Jurkat, Clone E6-1 (cell line): ENCODE measurements at regions not wholly inside any gene's neighbourhood (a gene's known extent, or its start where the extent isn't known, plus 50 kb on each side); places are given as distances from the start of the nearest gene placed in this dataset.

Experiments
- DNase-seq: peaks from one replicate; pipeline ENCODE4 v3.0.0-alpha.2; 2011; ENCODE audit warnings: low read depth, low spot score
- H3K4me3 ChIP-seq: 2 replicates; pipeline ENCODE4 v1.5.1; 2011; ENCODE audit warnings: mild to moderate bottlenecking, low read length, control low read depth, moderate library complexity

- no peak for DNase-seq
- H3K4me3 ChIP-seq, result no peak overlapping the region
These were observed 138.4 kb upstream of the CCDC68 start for GRCh38 chr18:55097456-55098170.

DNA sequence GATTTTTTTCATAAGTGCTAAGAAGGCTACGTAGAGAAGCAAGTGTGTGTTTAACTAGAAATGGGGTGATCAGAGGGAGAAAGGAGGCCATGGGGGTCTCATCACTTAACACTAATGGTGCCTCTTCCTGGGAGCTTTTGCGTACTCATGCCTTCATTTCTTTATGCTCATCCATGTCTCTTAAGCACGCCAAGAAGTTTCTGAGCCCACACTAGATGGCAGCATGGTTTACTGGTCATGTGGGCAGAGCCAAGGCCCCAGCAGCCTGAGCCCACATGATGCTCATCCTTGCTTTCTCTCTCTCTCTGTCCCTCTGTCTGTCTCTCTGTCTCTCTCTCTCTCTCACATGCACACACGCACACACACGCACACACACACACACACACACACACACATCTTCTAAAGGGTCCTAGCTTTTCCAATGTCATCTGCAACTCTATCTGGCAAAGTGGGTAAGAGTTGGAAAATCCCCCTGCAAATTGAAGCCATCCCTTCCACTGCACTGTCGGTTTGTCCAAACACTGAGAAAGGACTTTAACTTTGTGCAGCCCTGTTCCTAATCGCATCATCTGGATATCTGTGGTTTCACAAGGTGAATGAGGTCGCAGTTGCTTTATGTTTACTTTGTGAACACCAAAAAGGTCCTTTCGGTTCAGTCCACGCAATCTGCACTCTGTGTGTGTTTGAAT lies 137.1 kb upstream of the CCDC68 start:
- DNase-seq, result peak; percentile 7
- H3K4me3 ChIP-seq, result no peak overlapping the region

DNA sequence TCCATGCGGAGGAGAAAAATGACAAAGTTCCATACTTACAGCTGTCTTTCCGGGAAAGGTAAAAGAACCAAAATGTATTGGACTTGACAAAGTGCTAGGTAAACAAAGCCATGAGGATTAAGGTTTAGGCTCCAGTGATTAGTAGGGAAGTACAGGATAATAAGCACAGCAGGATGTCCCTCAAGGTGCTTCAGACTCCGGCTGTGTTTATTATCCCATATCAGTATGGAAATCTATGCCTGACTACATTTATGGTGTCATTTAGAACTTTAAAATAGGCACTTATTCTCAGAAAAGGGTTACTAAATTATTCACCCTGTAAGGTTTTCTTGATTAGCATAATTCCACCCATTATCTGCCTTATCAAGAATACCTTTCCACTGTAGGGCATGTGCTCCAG lies 136.3 kb upstream of the CCDC68 start:
- no peak for DNase-seq
- no peak overlapping the region for H3K4me3 ChIP-seq

GRCh38 chr18:55093808-55094207 lies 134.5 kb upstream of the CCDC68 start:
- DNase-seq, result no peak
- no peak overlapping the region for H3K4me3 ChIP-seq

- no peak for DNase-seq
- no peak overlapping the region for H3K4me3 ChIP-seq
These were observed 134.0 kb upstream of the CCDC68 start for GRCh38 chr18:55093295-55093694.

DNA sequence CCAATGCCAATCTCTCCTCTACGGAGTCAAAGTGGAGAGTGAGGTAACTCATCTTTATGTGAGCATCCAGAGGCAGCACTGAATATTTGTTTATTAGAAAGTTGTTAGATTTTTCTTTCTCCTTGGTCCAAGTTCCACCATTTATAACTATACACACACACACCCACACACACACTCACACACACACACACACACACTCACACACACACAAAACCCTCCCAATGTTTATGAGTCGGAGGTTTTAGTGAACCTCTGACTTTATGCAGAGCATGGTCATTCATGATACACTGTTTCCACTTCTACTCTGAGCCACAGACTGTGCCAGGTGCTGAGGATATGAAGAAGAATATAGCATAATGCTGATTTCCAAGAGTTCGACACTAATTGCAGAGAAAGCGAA lies 132.9 kb upstream of the CCDC68 start:
- DNase-seq, result no peak
- H3K4me3 ChIP-seq, result no peak overlapping the region

DNA sequence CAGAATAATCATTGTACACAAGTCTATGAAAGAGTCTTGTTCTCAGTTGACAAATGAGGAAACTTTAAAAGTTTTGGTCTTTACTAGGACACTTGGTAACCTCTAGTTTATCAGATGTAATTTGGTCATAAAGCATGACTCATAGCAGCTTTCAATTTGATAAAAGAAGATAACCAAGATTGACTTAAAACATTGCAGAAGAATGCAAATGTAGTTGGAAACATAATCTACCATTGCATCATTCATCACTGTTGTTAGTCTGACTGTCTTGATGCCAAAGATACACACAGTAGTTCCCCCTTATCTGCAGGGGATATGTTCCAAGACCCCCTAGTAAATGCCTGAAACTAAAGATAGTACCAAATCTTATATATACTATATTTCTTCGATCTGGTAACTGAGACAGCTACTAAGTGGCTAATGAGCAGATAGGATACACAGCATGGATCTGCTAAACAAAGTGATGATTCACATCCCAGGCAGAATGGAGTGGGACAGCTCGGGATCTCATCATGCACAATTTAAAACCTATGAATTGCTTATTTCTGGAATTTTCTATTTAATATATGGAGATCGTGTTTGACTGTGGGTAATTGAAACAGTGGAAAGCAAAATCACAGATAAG lies 131.4 kb upstream of the CCDC68 start:
- no peak for DNase-seq
- no peak overlapping the region for H3K4me3 ChIP-seq

DNA sequence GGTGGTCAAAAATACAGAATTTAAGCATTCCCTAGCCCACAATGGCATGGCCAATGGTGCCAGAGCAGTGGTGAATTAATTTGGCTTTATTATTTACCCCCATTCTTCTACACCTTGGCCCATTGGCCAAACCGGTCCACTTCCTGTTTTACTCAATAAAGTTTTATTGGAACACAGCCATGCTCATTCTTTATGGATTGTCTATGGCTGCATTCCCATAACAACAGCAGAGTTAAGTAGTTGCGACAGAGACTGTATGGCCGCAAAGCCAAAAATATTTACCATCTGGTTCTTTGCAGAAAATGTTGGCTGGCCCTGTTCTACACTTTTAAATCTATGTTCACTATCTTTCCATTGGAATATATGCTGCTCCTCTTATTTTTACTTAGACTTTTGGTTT lies 130.3 kb upstream of the CCDC68 start:
- no peak overlapping the region for H3K4me3 ChIP-seq
- no peak for DNase-seq

- H3K4me3 ChIP-seq, result no peak overlapping the region
- no peak for DNase-seq
These were observed 129.3 kb upstream of the CCDC68 start for GRCh38 chr18:55088561-55088960.

GRCh38 chr18:55088000-55088401 lies 128.7 kb upstream of the CCDC68 start:
- no peak for DNase-seq
- H3K4me3 ChIP-seq, result no peak overlapping the region

GRCh38 chr18:55086906-55087305 lies 127.6 kb upstream of the CCDC68 start:
- no peak for DNase-seq
- H3K4me3 ChIP-seq, result no peak overlapping the region

DNA sequence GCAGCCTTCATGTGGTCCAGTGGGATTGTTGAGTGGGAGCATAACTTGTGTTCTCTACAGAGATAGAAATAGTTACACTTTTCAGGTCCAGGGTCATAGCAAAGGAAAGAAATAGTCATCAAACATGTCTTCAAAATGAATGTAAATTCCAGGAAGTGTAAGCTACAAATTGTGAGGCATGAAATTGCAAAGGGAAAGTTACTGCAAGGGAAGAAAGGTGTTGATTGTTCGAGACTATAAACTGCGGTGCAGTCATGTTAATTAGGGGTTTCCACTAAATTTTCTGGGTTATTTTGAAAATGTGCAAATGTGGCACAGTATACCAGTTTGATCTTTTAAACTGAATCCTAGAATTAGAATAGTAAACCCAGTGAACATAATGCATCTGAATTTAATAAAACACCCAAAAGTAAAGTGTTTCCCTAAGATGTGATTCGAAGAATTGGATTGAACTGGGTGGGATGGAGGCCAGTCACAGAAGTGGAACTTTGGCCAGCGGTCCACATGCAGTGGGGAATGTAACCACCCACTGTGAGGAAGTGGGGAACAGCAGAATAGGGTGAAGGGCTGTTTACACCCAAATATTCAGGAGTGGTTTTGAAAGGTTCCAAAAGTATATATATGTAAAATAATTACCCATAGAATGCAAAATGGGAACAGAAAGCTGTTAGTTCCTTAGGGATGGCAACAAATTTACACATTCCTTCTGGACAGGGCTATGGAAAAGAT lies 126.5 kb upstream of the CCDC68 start:
- no peak for DNase-seq
- H3K4me3 ChIP-seq, result no peak overlapping the region

DNA sequence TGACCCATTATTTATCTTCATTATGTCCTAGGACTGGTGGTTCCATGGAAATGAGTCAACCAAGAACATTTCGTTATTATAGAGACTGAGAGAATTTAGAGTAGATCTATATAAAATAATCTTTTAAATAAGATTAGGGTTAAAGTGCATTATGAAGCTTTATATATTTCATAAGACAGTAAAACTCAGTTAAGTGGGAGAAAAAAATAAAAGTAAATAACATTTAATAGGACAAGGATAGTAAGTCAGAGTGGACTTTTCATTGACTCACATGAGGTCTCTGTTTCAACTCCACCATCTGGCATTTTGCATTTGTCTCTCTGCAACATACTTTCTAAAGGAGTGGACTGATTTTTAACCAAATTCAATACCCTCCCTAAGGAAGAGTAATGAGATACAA lies 125.3 kb upstream of the CCDC68 start:
- H3K4me3 ChIP-seq, result no peak overlapping the region
- no peak for DNase-seq

DNA sequence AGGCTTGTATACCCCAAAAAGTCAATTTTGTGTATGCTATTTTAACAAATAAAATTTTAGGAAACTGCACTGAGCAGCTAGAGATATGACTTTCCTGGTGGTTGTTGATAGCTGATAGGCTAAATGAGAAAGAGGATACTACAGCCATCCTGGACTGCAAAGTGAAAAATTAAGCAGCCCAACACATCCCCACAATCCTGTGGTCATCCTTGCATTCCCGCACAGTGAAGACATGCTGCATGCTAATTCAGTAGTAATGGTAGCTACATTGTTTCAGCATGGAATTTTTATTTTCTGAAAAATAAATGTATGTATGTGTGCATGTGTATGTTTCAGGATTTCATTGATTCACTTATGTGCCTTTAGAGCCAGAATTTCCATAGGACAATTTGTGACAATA lies 124.2 kb upstream of the CCDC68 start:
- no peak for DNase-seq
- H3K4me3 ChIP-seq, result no peak overlapping the region

DNA sequence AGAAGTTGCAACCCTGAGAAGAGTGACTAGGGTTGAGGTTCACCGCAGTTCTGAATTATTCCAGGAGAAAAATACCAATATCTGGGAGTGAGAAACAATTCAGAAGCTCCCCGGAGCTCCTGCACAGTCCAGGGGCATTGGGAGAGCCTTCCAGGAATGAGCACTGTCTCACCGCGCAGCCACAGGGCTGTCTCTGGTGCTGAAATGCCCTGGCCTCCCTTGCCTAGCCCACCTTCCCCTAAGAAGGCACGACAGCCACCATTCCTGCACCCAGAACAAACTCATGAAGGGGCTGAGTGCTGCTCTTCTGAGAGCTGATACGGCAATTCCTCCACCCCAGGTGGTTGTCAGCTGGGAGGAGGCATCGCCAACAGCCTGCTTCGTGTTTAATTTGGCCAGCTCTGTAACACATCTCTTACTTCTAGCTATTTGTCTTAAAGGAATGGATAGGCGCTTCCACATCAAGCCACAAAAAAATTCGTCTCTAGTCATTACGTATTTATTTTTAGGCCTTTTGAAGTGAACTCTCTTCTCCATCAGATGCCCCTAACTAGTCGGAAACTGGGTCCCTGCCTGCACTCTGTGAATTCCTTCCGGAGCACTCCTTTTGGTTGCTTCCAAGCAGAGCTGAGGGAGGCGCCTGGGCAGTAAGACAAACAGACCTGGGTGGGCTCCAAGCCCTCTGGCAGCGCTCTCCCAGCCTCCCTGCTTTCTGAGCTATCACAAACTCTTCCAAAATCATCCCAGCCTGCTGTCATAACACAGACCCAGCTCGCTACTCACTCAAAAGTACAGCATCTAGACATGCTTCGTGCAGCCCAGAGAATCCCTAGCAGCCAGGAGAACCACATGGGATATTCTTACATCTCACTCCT lies 120.5 kb upstream of the CCDC68 start:
- DNase-seq, result no peak
- H3K4me3 ChIP-seq, result no peak overlapping the region

DNA sequence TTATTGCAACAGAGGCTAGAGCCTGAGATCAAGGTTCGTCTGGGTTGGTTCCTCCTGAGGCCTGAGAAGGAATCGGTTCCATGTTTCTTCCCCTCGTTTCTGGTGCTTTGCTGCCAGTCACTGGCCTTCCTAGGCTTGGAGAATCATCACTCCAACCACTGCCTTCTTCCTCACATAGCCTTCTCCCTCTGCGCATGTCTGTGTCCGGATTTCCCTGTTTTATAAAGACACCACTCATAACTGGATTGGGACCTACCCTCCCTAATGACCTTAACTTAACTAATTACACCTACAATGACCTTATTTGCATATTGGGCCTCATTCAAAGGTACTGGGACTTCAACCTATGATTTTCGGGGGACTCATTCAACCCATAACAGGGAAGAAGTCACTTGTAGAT lies 119.8 kb upstream of the CCDC68 start:
- H3K4me3 ChIP-seq, result no peak overlapping the region
- DNase-seq, result no peak

DNA sequence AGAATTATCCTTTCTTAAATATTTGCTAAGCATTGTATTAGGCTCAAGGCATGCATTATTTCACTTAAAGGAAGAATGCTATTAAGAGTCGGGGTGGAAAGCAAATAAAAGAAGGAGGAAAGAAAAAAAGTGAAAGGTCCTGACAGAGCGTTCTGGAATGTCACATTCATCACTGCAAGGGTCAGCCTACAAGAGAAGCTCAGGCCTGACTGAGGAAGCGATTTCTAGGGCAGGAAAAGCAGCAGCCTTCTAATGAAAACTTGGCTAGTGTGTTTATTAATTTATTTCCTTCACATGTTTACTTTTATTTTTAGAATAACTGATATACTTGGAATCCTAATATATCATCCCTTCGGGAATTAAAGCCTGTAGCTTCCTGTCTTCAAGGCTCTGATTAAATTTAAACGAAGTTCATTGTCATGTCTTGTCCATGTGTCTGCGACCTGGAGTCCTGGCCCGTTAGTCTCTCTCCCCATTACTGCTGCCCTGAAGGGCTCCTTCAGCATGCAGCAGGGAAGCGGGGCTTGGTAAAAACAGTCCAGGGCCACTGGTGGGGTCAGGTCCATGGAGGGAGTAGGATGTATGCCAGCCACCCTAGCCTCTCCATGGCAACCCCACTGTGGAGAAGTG lies 119.2 kb upstream of the CCDC68 start:
- DNase-seq, result no peak
- H3K4me3 ChIP-seq, result no peak overlapping the region

- H3K4me3 ChIP-seq, result no peak overlapping the region
- DNase-seq, result no peak
These were observed 117.5 kb upstream of the CCDC68 start for GRCh38 chr18:55076643-55077218.
